Left lung (tissue), 4 donors: ENCODE measurements at regions not wholly inside any gene's neighbourhood (a gene's known extent, or its start where the extent isn't known, plus 50 kb on each side); places are given as distances from the start of the nearest gene placed in this dataset.

Experiments used
- ATAC-seq: fragments of 200-7000 bp; cut with Tn5 transposase; one replicate; pipeline ENCODE4 v1.9.1; 2020; ENCODE audit warnings: moderate library complexity
- DNase-seq, 4 donors: peaks; one replicate each; pipeline ENCODE4 v3.0.0-alpha.2; 2013 to 2020
- H3K27ac ChIP-seq, 2 donors: fragments of 200-600 bp; sonication (generic) in 1 of 2; one replicate each; pipeline versions ENCODE4 v1.5.0 to v1.8.0; 2020 to 2021
- H3K27me3 ChIP-seq, 2 donors: fragments of 200-600 bp; sonication (generic) in 1 of 2; one replicate each; pipeline versions ENCODE4 v1.5.0 to v1.8.0; 2020 to 2021
- H3K36me3 ChIP-seq, 2 donors: fragments of 200-600 bp; sonication (generic) in 1 of 2; one replicate each; pipeline versions ENCODE4 v1.5.0 to v1.8.0; 2020 to 2021
- H3K4me1 ChIP-seq, 2 donors: fragments of 200-600 bp; one replicate each; pipeline ENCODE4 v1.8.0; 2021
- H3K4me3 ChIP-seq, 2 donors: fragments of 200-600 bp; sonication (generic) in 1 of 2; one replicate each; pipeline versions ENCODE4 v1.5.0 to v1.8.0; 2020 to 2021; ENCODE audit warnings: mild to moderate bottlenecking in 1 of 2
- H3K9me3 ChIP-seq, 2 donors: fragments of 200-600 bp; sonication (generic) in 1 of 2; one replicate each; pipeline versions ENCODE4 v1.5.0 to v1.8.0; 2020 to 2021
- CTCF ChIP-seq, 2 donors: fragments of 200-600 bp; sonication (generic) in 1 of 2; IDR thresholded peaks; one replicate each; pipeline versions ENCODE4 v1.5.0 to v1.8.0; 2021; ENCODE audit warnings: antibody characterized with exemption in 2 of 2
- intact Hi-C, 2 donors: fragments of 100-400 bp; cut with DNase I; formaldehyde crosslinking; loops; one replicate each; pipeline versions ENCODE4 v1.11.2 to v1.14.2; 2022
- donor health status: DM: no; HTN: yes; CAD: no.
- donor health status: DM: no; HTN: no; CAD: no.

GRCh38 chr14:85093631-85094330, 436.2 kb upstream of the FLRT2 start:
- Histone ChIP-seq H3K27ac (no peak overlapping the region), H3K36me3 (no peaks in the 10 kb centered on the region), H3K4me3 (no peak overlapping the region), H3K4me1 (no peaks in the 10 kb centered on the region), H3K27me3 (no peaks in the 10 kb centered on the region), H3K9me3 (no peaks in the 10 kb centered on the region)
- intact Hi-C loops, result no loop called here
- DNase-seq, result no peak
- ATAC-seq, result no peak
- TF ChIP-seq CTCF (IDR thresholded peaks at IDR 0.05), result no peak

GRCh38 chr14:85102591-85102990, 427.4 kb upstream of the FLRT2 start:
- DNase-seq (no peak), ATAC-seq (no peak)
- Histone ChIP-seq H3K4me1 (no peaks in the 10 kb centered on the region), H3K36me3 (no peaks in the 10 kb centered on the region), H3K27me3 (no peaks in the 10 kb centered on the region), H3K9me3 (peaks cover 0 to 6% of the 10 kb centered on the region in 2 donors), H3K27ac (no peak overlapping the region), H3K4me3 (no peak overlapping the region)
- TF ChIP-seq CTCF (IDR thresholded peaks at IDR 0.05), result no peak
- intact Hi-C loops, result no loop called here

GRCh38 chr14:85106506-85106905, 423.4 kb upstream of the FLRT2 start:
- Histone ChIP-seq H3K9me3 (peaks cover 0 to 8% of the 10 kb centered on the region in 2 donors), H3K4me1 (no peaks in the 10 kb centered on the region), H3K27ac (no peak overlapping the region), H3K27me3 (no peaks in the 10 kb centered on the region), H3K4me3 (no peak overlapping the region), H3K36me3 (no peaks in the 10 kb centered on the region)
- no peak for ATAC-seq
- no peak for TF ChIP-seq CTCF (IDR thresholded peaks at IDR 0.05)
- DNase-seq, result no peak
- intact Hi-C loops, result no loop called here

GRCh38 chr14:85112762-85113161, 417.2 kb upstream of the FLRT2 start:
- intact Hi-C loops, result no loop called here
- H3K9me3 ChIP-seq, result peaks cover 0 to 15% of the 10 kb centered on the region in 2 donors
- ATAC-seq, result no peak
- no peaks in the 10 kb centered on the region for H3K27me3 ChIP-seq
- no peak overlapping the region for H3K4me3 ChIP-seq
- no peak overlapping the region for H3K27ac ChIP-seq
- no peaks in the 10 kb centered on the region for H3K4me1 ChIP-seq
- no peaks in the 10 kb centered on the region for H3K36me3 ChIP-seq
- no peak for DNase-seq
- no peak for TF ChIP-seq CTCF (IDR thresholded peaks at IDR 0.05)

GRCh38 chr14:85115921-85116320, 414.0 kb upstream of the FLRT2 start:
- DNase-seq, result peak in 2 of 4 donors; percentile 62 to 64
- H3K27me3 ChIP-seq, result no peaks in the 10 kb centered on the region
- ATAC-seq, result no peak

More at GRCh38 chr14:85115921-85116320, 414.0 kb upstream of the FLRT2 start:
- peaks cover 0 to 13% of the 10 kb centered on the region in 2 donors for H3K9me3 ChIP-seq
- intact Hi-C loops, result no loop called here
- H3K4me3 ChIP-seq, result no peak overlapping the region
- H3K27ac ChIP-seq, result no peak overlapping the region
- no peak for TF ChIP-seq CTCF (IDR thresholded peaks at IDR 0.05)
- H3K4me1 ChIP-seq, result no peaks in the 10 kb centered on the region
- H3K36me3 ChIP-seq, result no peaks in the 10 kb centered on the region
